Psoas muscle (tissue), 7 donors: ENCODE measurements at regions not wholly inside any gene's neighbourhood (a gene's known extent, or its start where the extent isn't known, plus 50 kb on each side); places are given as distances from the start of the nearest gene placed in this dataset.
"Not testable (repeated sequence)": the region's sequence is repeated elsewhere in the genome, so short reads cannot be mapped to it uniquely, and the experiment has no call there.

Experiments used
- ATAC-seq, 4 donors: fragments of 200-7000 bp; cut with Tn5 transposase; one replicate each; pipeline ENCODE4 v1.9.1; 2020; ENCODE audit warnings: moderate library complexity in 3 of 4, mild to moderate bottlenecking in 2 of 4
- DNase-seq, 2 donors: peaks; one replicate each; pipeline ENCODE4 v3.0.0-alpha.2; 2020
- H3K27ac ChIP-seq: fragments of 200-600 bp; one replicate; pipeline ENCODE4 v1.8.0; 2022
- H3K27me3 ChIP-seq, 3 donors: fragments of 200-600 bp in 1 of 3; one replicate each; pipeline versions ENCODE4 v1.6.1 to v1.8.0; 2013 to 2022; ENCODE audit warnings: low read length in 2 of 3, mild to moderate bottlenecking in 2 of 3, moderate library complexity in 1 of 3; ENCODE audit not compliant: insufficient read depth in 3 of 3
- H3K36me3 ChIP-seq, 2 donors: fragments of 200-600 bp in 1 of 2; one replicate each; pipeline versions ENCODE4 v1.6.1 to v1.8.0; 2013 to 2022; ENCODE audit warnings: low read depth in 1 of 2, mild to moderate bottlenecking in 1 of 2, moderate library complexity in 1 of 2; ENCODE audit not compliant: insufficient read depth in 1 of 2
- H3K4me1 ChIP-seq: fragments of 200-600 bp; one replicate; pipeline ENCODE4 v1.8.0; 2022
- H3K4me3 ChIP-seq: fragments of 200-600 bp; one replicate; pipeline ENCODE4 v1.8.0; 2022; ENCODE audit warnings: mild to moderate bottlenecking
- H3K9me3 ChIP-seq: fragments of 200-600 bp; one replicate; pipeline ENCODE4 v1.8.0; 2022
- CTCF ChIP-seq: fragments of 200-600 bp; IDR thresholded peaks from one replicate; pipeline ENCODE4 v1.8.0; 2022; ENCODE audit warnings: antibody characterized with exemption
- WGBS, 3 donors: extraction: QIAGEN DNeasy Blood & Tissue Kit; methylation state at CpG; one replicate each; pipeline versions ENCODE4 v1.1.6 to v1.1.7; 2013; 5-methylcytosine and 5-hydroxymethylcytosine counted together
- intact Hi-C, 2 donors: fragments of 100-400 bp; cut with DNase I; formaldehyde crosslinking; loops; one replicate each; pipeline versions ENCODE4 v1.11.0 to v1.14.2; 2022
- donor health status: healthy with polysubstance abuse.
- donor health status: DM: no; HTN: no; CAD: no; lungs with moderate emphysema.
- donor health status: Bipolar disorder and iron deficiency.
- donor health status: healthy.
- donor health status: DM: yes; HTN: yes; CAD: no.
- donor health status: DM: no; HTN: no; CAD: no.
- donor health status: DM: yes; HTN: yes; CAD: no.

- DNase-seq = no peak
- Histone ChIP-seq H3K27ac (no peak overlapping the region), H3K36me3 (no peaks in the 10 kb centered on the region), H3K4me3 (no peak overlapping the region), H3K27me3 (no peaks in the 10 kb centered on the region), H3K9me3 (no peaks in the 10 kb centered on the region), H3K4me1 (no peaks in the 10 kb centered on the region)
- TF ChIP-seq CTCF = no peak
- WGBS, 3 donors = 83 to 94% (median 86%) methylated on average over 1 of the region's 1 CpG
- no peak for ATAC-seq
- intact Hi-C loops = no loop called here
These were observed 1834.7 kb upstream of the PIK3C3 start for GRCh38 chr18:40120356-40120755.

DNA sequence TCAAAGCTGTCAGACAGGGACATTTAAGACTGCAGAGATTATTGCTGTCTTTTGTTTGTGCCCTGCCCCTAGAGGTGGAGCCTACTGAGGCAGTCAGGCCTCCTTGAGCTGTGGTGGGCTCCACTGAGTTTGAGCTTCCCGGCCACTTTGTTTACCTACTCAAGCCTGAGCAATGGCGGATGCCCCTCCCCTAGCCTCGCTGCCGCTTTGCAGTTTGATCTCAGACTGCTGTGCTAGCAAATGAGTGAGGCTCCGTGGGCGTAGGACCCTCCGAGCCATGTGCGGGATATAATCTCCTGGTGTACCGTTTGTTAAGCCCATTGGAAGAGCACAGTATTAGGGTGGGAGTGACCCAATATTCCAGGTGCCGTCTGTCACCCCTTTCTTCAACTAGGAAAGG lies 1835.5 kb upstream of the PIK3C3 start:
- intact Hi-C loops, H3K27ac ChIP-seq, H3K4me1 ChIP-seq, H3K36me3 ChIP-seq, H3K9me3 ChIP-seq, H3K4me3 ChIP-seq, H3K27me3 ChIP-seq, DNase-seq, ATAC-seq: not testable (repeated sequence)
- 67 to 91% (median 85%) methylated on average over 10 of the region's 10 CpGs for WGBS, 3 donors

DNA sequence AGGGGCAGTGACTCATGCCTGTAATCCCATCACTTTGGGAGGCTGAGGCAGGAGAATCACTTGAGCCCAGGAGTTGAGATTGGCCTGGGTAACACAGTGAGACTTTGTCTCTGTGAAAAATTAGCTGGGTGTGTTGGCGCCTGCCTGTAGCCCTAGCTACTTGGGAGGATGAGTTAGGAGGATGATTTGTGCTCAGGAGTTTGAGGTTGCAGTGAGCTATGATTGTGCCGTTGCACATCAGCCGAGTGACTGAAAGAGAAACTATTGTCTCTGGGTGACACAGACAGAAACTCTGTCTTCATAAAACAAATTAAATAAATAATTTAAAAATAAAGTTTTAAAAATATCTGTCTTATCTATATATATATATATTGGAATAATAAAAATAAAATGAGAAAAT lies 1844.6 kb upstream of the PIK3C3 start:
- intact Hi-C loops = no loop called here

DNA sequence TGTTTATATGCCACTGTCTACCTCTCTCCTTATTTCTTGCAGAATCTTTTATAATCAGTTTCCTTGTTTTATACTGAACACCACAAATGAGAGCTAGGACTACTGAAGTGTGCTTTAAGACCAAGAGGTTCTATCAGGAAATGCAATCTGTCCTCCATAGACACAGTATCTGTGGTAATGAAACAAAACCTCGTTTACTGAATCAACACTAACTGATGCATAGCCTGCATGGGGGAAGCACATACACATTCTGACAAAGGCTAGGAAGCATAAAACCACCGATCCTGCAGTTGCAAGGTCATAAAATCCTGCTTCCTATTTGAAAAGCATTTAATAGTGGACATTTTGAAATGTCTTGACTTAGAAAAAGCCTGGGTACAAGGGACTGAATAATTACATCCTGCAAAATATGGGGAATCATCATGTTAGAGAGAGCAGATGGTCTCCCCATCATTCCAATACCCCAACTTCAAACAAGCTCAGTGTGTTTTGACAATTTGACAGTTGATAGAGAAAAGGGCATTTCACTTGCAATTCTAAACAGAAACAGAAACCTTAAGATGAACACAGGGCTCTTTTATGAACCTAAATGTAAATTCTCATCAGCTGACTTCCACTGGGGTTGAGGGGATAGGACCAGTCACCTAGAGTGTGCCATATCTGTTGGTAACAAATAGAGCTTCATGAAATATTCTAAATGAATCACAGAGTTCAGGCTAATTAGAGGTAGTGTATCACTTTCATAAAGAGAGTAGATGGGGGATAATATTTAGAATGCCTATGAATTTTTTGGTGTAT lies 1845.6 kb upstream of the PIK3C3 start:
- TF ChIP-seq CTCF = no peak
- ATAC-seq = no peak
- Histone ChIP-seq H3K4me3 (no peak overlapping the region), H3K4me1 (no peaks in the 10 kb centered on the region), H3K27ac (no peak overlapping the region), H3K36me3 (no peaks in the 10 kb centered on the region), H3K27me3 (no peaks in the 10 kb centered on the region), H3K9me3 (no peaks in the 10 kb centered on the region)
- no peak for DNase-seq
- WGBS, 3 donors = 19 to 28% (median 22%) methylated on average over 2 of the region's 2 CpGs
- intact Hi-C loops = no loop called here

More for the DNA sequence above, 1844.6 kb upstream of the PIK3C3 start:
- no peak overlapping the region for H3K4me3 ChIP-seq
- no peaks in the 10 kb centered on the region for H3K36me3 ChIP-seq
- ATAC-seq = no peak
- no peak for TF ChIP-seq CTCF
- no peak for DNase-seq
- no peak overlapping the region for H3K27ac ChIP-seq
- WGBS, 3 donors = 81 to 92% (median 83%) methylated on average over 3 of the region's 3 CpGs
- H3K9me3 ChIP-seq = no peaks in the 10 kb centered on the region
- H3K4me1 ChIP-seq = no peaks in the 10 kb centered on the region
- no peaks in the 10 kb centered on the region for H3K27me3 ChIP-seq

GRCh38 chr18:40108596-40108995 lies 1846.4 kb upstream of the PIK3C3 start:
- no peaks in the 10 kb centered on the region for H3K9me3 ChIP-seq
- no peaks in the 10 kb centered on the region for H3K27me3 ChIP-seq
- ATAC-seq = no peak
- no peaks in the 10 kb centered on the region for H3K4me1 ChIP-seq
- WGBS, 3 donors = 41 to 62% (median 59%) methylated on average over 5 of the region's 5 CpGs
- DNase-seq = no peak
- H3K27ac ChIP-seq = no peak overlapping the region
- H3K36me3 ChIP-seq = no peaks in the 10 kb centered on the region
- H3K4me3 ChIP-seq = no peak overlapping the region
- TF ChIP-seq CTCF = no peak
- intact Hi-C loops = no loop called here
